GOT3 (cell line): ENCODE measurements at regions not wholly inside any gene's neighbourhood (a gene's known extent, or its start where the extent isn't known, plus 50 kb on each side); places are given as distances from the start of the nearest gene placed in this dataset.
"Not testable (repeated sequence)": the region's sequence is repeated elsewhere in the genome, so short reads cannot be mapped to it uniquely, and the experiment has no call there.

ENCODE experiments used
- DNase-seq: peaks from one replicate; lab custom pipeline; 2025; ENCODE audit warnings: mixed read lengths; lab: John Stamatoyannopoulos, UW

GRCh38 chr5:85657328-85657727 lies 960.4 kb upstream of the COX7C start:
- not testable (repeated sequence) for DNase-seq

- DNase-seq, result not testable (repeated sequence)
These were observed 954.6 kb upstream of the COX7C start for GRCh38 chr5:85662969-85663707.

- DNase-seq, result no peak
These were observed 954.1 kb upstream of the COX7C start for GRCh38 chr5:85663708-85664031.

GRCh38 chr5:85670417-85670816 lies 947.3 kb upstream of the COX7C start:
- no peak for DNase-seq

- no peak for DNase-seq
These were observed 946.3 kb upstream of the COX7C start for GRCh38 chr5:85671223-85671970.

- DNase-seq, result no peak
These were observed 935.9 kb upstream of the COX7C start for GRCh38 chr5:85681871-85682270.

GRCh38 chr5:85684351-85684750 lies 933.4 kb upstream of the COX7C start:
- no peak for DNase-seq

GRCh38 chr5:85703296-85703695 lies 914.4 kb upstream of the COX7C start:
- DNase-seq, result no peak

GRCh38 chr5:85709728-85710127 lies 908.0 kb upstream of the COX7C start:
- DNase-seq, result no peak

GRCh38 chr5:85716344-85717202 lies 901.2 kb upstream of the COX7C start:
- no peak for DNase-seq

GRCh38 chr5:85717203-85717563 lies 900.6 kb upstream of the COX7C start:
- no peak for DNase-seq

- no peak for DNase-seq
These were observed 885.6 kb upstream of the COX7C start for GRCh38 chr5:85732185-85732584.

GRCh38 chr5:85741972-85742371 lies 875.8 kb upstream of the COX7C start:
- DNase-seq, result no peak

- DNase-seq, result no peak
These were observed 857.2 kb upstream of the COX7C start for GRCh38 chr5:85760519-85760918.

GRCh38 chr5:85769347-85769746 lies 848.4 kb upstream of the COX7C start:
- no peak for DNase-seq

- DNase-seq, result no peak
These were observed 833.0 kb upstream of the COX7C start for GRCh38 chr5:85784746-85785145.

GRCh38 chr5:85813146-85813545 lies 804.6 kb upstream of the COX7C start:
- DNase-seq, result no peak

GRCh38 chr5:85814596-85814995 lies 803.1 kb upstream of the COX7C start:
- DNase-seq, result no peak

GRCh38 chr5:85823462-85824426 lies 794.0 kb upstream of the COX7C start:
- DNase-seq, result no peak

- DNase-seq, result no peak
These were observed 779.0 kb upstream of the COX7C start for GRCh38 chr5:85838781-85839180.

GRCh38 chr5:85841653-85842052 lies 776.1 kb upstream of the COX7C start:
- DNase-seq, result no peak

- DNase-seq, result no peak
These were observed 774.2 kb upstream of the COX7C start for GRCh38 chr5:85843535-85843934.
